ENCODE measurements at regions not wholly inside any gene's neighbourhood (a gene's known extent, or its start where the extent isn't known, plus 50 kb on each side); places are given as distances from the start of the nearest gene placed in this dataset.

DNA sequence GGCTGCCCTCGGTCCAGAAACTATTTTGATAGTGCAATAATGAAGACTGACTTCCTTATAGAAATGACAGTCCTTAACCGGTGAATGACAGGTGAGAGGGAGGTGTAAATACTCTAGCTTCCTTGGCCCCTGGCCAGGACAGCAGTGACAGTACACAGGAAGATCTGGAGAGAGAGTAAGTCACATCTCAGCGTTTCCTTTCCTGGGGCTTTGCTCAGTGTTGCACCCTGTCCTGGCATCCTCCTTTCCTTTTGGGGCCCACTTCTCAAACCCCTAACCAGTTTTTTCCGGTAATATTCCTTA lies 336.9 kb downstream of the CD83 start:
- DNase-seq (ENCODE audit: low spot score) (no peak), ATAC-seq (ENCODE audit: low FRiP score) (no peak)

DNA sequence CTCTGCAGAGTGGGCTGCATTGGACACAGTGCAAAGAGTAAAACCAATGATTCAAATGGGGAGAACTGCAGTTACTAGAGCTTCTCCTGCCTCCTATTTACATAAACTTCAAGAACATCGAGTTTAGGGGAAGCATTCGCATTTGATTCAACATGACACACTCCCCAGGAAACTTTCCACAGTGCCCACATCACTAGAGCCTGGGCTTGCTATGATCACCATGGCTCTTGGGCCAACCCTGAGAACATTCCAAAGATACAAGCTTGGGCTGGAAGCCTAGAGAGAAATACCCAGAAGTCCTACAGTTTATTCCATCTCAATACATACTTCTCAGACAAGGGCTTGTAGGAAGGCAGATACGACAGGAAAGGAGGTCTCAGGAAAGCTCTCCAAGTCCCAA lies 337.9 kb downstream of the CD83 start:
- ATAC-seq (ENCODE audit: low FRiP score) (no peak), DNase-seq (ENCODE audit: low spot score) (no peak)
- TF ChIP-seq, protein P1, sequence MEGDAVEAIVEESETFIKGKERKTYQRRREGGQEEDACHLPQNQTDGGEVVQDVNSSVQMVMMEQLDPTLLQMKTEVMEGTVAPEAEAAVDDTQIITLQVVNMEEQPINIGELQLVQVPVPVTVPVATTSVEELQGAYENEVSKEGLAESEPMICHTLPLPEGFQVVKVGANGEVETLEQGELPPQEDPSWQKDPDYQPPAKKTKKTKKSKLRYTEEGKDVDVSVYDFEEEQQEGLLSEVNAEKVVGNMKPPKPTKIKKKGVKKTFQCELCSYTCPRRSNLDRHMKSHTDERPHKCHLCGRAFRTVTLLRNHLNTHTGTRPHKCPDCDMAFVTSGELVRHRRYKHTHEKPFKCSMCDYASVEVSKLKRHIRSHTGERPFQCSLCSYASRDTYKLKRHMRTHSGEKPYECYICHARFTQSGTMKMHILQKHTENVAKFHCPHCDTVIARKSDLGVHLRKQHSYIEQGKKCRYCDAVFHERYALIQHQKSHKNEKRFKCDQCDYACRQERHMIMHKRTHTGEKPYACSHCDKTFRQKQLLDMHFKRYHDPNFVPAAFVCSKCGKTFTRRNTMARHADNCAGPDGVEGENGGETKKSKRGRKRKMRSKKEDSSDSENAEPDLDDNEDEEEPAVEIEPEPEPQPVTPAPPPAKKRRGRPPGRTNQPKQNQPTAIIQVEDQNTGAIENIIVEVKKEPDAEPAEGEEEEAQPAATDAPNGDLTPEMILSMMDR (IDR thresholded peaks at IDR 0.05) = no peak

More for the DNA sequence above, 336.9 kb downstream of the CD83 start:
- TF ChIP-seq, protein P1 (IDR thresholded peaks at IDR 0.05) = no peak

DNA sequence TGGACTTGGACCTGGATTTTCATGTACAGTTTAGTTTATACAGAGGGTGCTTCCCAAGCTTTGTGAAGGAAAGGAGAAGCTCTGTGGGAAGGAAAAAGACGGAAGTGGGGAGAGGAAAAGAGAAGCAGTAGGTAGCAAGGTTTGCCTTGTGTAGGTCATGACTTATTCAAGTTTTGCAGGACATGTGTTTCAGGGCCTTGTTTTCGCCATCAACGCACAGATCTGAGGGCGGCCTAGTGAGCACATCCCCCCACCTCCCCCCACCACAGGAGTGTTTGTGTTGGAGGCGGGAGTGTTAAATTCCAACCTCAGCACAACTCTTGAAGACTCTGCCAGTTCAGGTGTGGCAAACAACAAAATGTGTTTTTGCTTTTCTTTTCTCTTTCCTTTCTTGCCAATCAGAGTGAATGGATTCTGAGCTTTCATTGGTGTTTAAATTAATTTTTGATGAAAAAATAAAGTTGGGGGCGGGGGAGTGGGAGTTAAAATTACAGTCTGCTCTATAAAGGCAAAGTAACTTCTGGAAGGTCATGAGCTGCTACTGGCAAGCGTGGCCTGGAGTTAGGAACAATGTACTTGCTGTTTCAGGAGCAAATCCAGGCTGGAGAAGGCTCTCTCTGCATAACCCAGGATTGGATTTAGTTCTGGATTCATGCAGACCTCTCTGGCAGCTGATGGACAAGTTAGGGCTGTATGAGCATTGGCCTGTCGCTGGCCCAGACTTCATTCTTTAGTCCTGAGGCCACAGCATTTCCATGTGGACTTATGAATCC lies 338.5 kb downstream of the CD83 start:
- no peak for DNase-seq (ENCODE audit: low spot score)
- no peak for ATAC-seq (ENCODE audit: low FRiP score)
- TF ChIP-seq, protein P1 (IDR thresholded peaks at IDR 0.05) = no peak

DNA sequence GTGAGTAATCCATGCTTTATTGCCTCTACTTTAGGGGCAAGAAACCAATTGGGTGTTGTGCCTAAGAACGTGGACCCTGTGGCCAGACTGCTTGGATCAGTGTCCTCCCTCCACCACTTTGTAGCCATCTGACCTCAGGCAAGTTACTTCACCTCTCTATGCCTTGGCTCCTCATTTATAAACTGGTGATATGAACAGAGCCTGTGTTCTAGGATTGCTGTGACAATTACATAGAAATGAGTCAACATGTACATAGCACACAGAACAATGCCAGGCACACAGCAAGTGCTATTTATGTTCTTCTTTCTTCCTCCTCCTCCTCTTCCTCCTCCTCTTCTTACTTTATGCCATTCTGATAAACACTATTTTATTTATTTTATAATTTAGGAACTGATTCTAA lies 339.4 kb downstream of the CD83 start:
- DNase-seq (ENCODE audit: low spot score) (no peak), ATAC-seq (ENCODE audit: low FRiP score) (no peak)
- TF ChIP-seq, protein P1 (IDR thresholded peaks at IDR 0.05) = no peak

DNA sequence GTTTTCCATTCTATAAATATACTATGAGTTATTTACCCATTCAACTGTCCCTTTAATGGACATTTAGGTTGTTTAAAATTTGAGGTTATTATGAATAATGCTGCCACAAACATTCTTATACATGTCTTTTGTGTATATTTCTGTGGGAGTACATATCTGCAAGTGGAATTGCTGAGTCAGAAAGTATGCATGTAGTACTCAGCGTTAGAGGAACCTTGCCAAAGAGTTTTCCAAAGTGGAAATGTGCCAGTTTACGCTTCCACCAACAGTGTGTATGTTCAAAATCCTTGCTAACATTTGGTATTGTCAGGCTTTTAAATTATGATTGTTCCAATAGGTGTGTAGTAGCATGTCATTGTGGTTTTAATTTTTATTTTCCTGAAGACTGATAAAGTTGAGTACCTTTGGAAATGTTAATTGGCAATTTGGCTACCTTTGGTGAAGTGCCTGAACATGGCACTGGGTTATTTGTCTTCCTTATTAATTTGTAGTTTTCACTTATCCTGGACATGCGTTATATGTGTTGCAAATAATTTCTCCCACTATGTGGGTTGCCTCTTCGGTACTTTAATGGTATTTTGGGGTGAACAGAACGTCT lies 341.2 kb downstream of the CD83 start:
- ATAC-seq (ENCODE audit: low FRiP score) (no peak), DNase-seq (ENCODE audit: low spot score) (no peak)
- TF ChIP-seq, protein P1 (IDR thresholded peaks at IDR 0.05) = no peak

DNA sequence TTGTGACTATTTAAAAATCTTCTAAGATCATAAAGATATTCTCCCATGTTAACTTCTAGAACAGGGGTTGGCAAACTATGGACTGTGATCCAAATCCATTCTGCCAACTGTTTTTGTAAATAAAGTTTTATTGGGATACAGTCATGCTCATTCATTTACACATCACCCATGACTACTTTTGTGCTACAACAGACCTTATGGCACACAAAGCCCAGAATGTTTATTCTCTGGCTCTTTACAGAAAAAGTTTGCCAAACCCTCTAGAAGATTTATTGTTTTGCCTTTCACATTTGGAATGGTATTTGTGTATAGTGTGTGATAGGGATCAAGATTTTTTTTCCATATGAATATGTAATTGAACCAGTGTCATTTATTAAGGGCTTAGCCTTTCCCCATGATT lies 341.7 kb downstream of the CD83 start:
- ATAC-seq (ENCODE audit: low FRiP score) (no peak), DNase-seq (ENCODE audit: low spot score) (no peak)
- TF ChIP-seq, protein P1 (IDR thresholded peaks at IDR 0.05) = no peak

DNA sequence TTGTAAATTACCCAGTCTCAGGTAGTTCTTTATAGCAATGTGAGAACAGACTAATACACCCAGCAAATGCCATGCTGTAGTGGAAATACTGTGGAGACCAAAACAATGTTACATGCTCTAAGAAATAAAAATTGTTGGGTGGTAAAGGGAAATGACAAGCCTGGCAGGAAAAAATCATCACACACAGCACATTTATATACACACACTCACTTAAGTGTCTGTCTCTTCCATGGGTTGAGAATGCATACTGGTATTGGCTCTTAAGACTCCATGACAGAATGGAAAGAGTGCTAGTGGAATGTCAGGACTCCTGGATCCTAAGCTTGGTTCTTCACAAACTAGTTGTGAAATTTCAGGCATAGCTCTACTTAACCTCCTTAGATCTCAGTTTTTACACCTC lies 343.0 kb downstream of the CD83 start:
- DNase-seq (ENCODE audit: low spot score) (no peak), ATAC-seq (ENCODE audit: low FRiP score) (no peak)
- TF ChIP-seq, protein P1 (IDR thresholded peaks at IDR 0.05) = no peak

All from omental fat pad (tissue), 3 donors.